Right cardiac atrium (tissue), 5 donors: ENCODE measurements at regions not wholly inside any gene's neighbourhood (a gene's known extent, or its start where the extent isn't known, plus 50 kb on each side); places are given as distances from the start of the nearest gene placed in this dataset.
"Not testable (repeated sequence)": the region's sequence is repeated elsewhere in the genome, so short reads cannot be mapped to it uniquely, and the experiment has no call there.

ENCODE experiments used
- ATAC-seq, 2 donors: fragments of 200-7000 bp; cut with Tn5 transposase; one replicate each; pipeline versions ENCODE4 v1.8.0 to v1.9.1; 2020; ENCODE audit warnings: moderate library complexity in 2 of 2, mild to moderate bottlenecking in 1 of 2
- DNase-seq, 3 donors: peaks; one replicate each; pipeline ENCODE4 v3.0.0-alpha.2; 2020
- H3K27ac ChIP-seq: one replicate; pipeline ENCODE4 v1.5.1; 2013; ENCODE audit warnings: mild to moderate bottlenecking, low read length, control low read depth, moderate library complexity
- H3K27me3 ChIP-seq: one replicate; pipeline ENCODE4 v1.6.1; 2013; ENCODE audit not compliant: control insufficient read depth, insufficient read depth
- H3K4me1 ChIP-seq: one replicate; pipeline ENCODE4 v1.6.1; 2013; ENCODE audit warnings: low read length; ENCODE audit not compliant: control insufficient read depth, insufficient read depth
- H3K4me3 ChIP-seq: one replicate; pipeline ENCODE4 v1.5.1; 2013; ENCODE audit warnings: low read length, control low read depth
- H3K9me3 ChIP-seq: one replicate; pipeline ENCODE4 v1.6.1; 2013; ENCODE audit warnings: low read length; ENCODE audit not compliant: control insufficient read depth
- WGBS: extraction: QIAGEN DNeasy Blood & Tissue Kit; methylation state at CpG from one replicate; pipeline ENCODE4 v1.1.7; 2013; 5-methylcytosine and 5-hydroxymethylcytosine counted together
- intact Hi-C, 4 donors: fragments of 100-400 bp; cut with DNase I; formaldehyde crosslinking; loops; one replicate each; pipeline versions ENCODE4 v1.11.0 to v1.14.0; 2022 to 2023
- donor health status: healthy with polysubstance abuse.
- donor health status: DM: no; HTN: yes; CAD: no.
- donor health status: DM: no; HTN: no; CAD: no.
- donor health status: DM: no; HTN: yes; CAD: no; lungs with severe emphysema.
- donor health status: DM: yes; HTN: yes; CAD: no.

- Histone ChIP-seq H3K4me1 (no peaks in the 10 kb centered on the region), H3K27ac (no peak overlapping the region), H3K4me3 (no peak overlapping the region), H3K27me3 (no peaks in the 10 kb centered on the region), H3K9me3 (no peaks in the 10 kb centered on the region)
- ATAC-seq (no peak), DNase-seq (no peak)
- 51% methylated on average over 4 of the region's 4 CpGs for WGBS
- intact Hi-C loops, result no loop called here
Observed at GRCh38 chr2:3899536-3900155, 196.3 kb downstream of the DCDC2C start.

DNA sequence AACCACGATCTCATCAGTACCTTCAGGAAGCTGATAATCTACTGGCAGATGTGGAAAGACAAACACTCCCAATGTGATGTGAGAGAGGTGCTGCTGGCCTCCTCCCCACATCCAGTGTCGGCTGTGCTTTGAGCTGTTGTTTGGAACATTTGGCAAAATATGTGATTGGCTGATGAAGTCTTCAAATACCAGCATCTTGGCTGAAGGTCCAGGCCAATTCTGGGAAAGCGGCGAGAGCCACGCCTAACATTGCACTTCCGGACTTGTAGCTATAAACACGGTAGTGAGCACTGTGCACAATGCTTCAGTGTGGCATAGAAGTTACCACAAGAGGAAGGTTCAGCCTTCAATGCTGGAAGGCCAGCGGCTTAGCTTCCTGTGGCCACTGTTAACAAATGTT lies 198.8 kb downstream of the DCDC2C start:
- Histone ChIP-seq H3K27ac (no peak overlapping the region), H3K27me3 (no peaks in the 10 kb centered on the region), H3K9me3 (no peaks in the 10 kb centered on the region), H3K4me1 (no peaks in the 10 kb centered on the region), H3K4me3 (no peak overlapping the region)
- DNase-seq (peak; percentile 55 to 66 (median 58)), ATAC-seq (peak; percentile 69 to 97)
- intact Hi-C loops, result no loop called here
- WGBS, result 68% methylated on average over 8 of the region's 8 CpGs

DNA sequence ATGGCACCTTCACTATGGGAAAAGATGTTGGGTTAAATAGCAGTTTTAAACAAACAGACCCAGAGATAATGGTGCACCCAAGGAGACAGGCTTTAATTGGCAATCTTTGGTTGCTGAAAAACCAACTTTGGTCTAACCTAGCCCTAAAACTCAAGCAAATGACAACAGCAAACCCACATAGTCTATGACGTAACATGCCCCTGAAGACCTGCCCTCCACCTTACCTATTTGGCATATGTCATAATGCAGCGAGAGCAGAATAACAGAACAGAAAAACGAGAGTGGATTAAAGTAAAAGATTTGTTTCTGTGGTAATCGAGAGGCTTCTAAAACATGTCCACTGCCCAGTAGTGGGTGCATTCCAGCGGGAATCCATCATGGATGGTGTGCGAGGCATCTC lies 200.7 kb downstream of the DCDC2C start:
- intact Hi-C loops, result no loop called here
- ATAC-seq, result no peak
- 92% methylated on average over 6 of the region's 6 CpGs for WGBS

DNA sequence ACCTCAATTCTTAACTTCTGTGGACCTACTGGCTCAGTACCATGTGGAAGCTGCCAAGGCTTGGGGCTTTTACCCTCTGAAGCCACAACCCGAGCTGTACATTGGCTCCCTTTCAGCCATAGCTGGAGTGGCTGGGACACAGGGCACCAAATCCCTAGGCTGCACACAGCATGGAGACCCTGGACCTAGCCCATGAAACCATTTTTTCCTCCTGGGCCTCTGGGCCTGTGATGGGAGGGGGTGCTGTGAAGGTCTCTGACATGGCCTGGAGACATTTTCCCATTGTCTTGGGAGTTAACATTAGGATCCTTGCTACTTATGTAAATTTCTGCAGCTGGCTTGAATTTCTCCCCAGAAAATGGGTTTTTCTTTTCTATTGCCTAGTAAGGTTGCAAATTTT lies 205.1 kb downstream of the DCDC2C start:
- WGBS, result 85% methylated on average over 1 of the region's 1 CpG
- H3K4me3 ChIP-seq, H3K27ac ChIP-seq, DNase-seq, H3K27me3 ChIP-seq, H3K9me3 ChIP-seq, intact Hi-C loops, ATAC-seq, H3K4me1 ChIP-seq: not testable (repeated sequence)

More for the DNA sequence above, 200.7 kb downstream of the DCDC2C start:
- Histone ChIP-seq H3K9me3 (no peaks in the 10 kb centered on the region), H3K27me3 (no peaks in the 10 kb centered on the region), H3K27ac (no peak overlapping the region), H3K4me1 (no peaks in the 10 kb centered on the region), H3K4me3 (no peak overlapping the region)
- DNase-seq, result no peak

- no peak overlapping the region for H3K4me3 ChIP-seq
- no peaks in the 10 kb centered on the region for H3K27me3 ChIP-seq
- no peaks in the 10 kb centered on the region for H3K9me3 ChIP-seq
- intact Hi-C loops, result no loop called here
- DNase-seq, result no peak
- no peak overlapping the region for H3K27ac ChIP-seq
- 74% methylated on average over 13 of the region's 13 CpGs for WGBS
- ATAC-seq, result peak in 1 of 2 donors; percentile 47
- H3K4me1 ChIP-seq, result no peaks in the 10 kb centered on the region
Observed at GRCh38 chr2:3911882-3912455, 208.6 kb downstream of the DCDC2C start.

DNA sequence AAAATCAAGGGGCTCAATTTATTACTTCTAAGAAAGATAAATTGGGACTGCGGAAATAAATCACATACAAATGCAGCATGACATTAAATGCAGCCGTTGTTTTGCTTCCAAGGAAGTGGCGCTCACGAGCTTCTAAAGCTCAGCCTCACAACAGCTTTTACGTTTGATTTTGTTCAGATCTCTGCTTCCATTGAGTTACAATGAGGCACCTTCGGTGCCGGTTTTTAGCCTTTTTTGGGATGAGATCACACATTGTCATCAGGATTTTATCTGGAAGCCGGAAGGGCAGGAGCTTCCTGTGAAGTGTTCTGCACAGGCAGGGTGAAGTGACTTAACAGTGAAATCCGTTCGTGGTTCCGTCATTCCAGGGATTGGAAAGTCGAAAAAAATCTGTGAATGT lies 209.8 kb downstream of the DCDC2C start:
- ATAC-seq (peak; percentile 69 to 95), DNase-seq (peak in 1 of 3 donors; percentile 23)
- no peaks in the 10 kb centered on the region for H3K4me1 ChIP-seq
- no peaks in the 10 kb centered on the region for H3K27me3 ChIP-seq
- no peak overlapping the region for H3K4me3 ChIP-seq
- intact Hi-C loops, result no loop called here
- H3K9me3 ChIP-seq, result no peaks in the 10 kb centered on the region
- no peak overlapping the region for H3K27ac ChIP-seq
- WGBS, result 51% methylated on average over 12 of the region's 12 CpGs

- H3K4me3 ChIP-seq, result no peak overlapping the region
- H3K27me3 ChIP-seq, result no peaks in the 10 kb centered on the region
- ATAC-seq (peak; percentile 65 to 81), DNase-seq (peak in 1 of 3 donors; percentile 50)
- 32% methylated on average over 3 of the region's 3 CpGs for WGBS
- H3K27ac ChIP-seq, result no peak overlapping the region
- no peaks in the 10 kb centered on the region for H3K9me3 ChIP-seq
- H3K4me1 ChIP-seq, result no peaks in the 10 kb centered on the region
- intact Hi-C loops, result no loop called here
Observed at GRCh38 chr2:3914241-3914640, 210.9 kb downstream of the DCDC2C start.

GRCh38 chr2:3927031-3927430 lies 223.7 kb downstream of the DCDC2C start:
- no peaks in the 10 kb centered on the region for H3K4me1 ChIP-seq
- intact Hi-C loops, result no loop called here
- no peaks in the 10 kb centered on the region for H3K9me3 ChIP-seq
- H3K4me3 ChIP-seq, result no peak overlapping the region
- no peak overlapping the region for H3K27ac ChIP-seq
- DNase-seq (no peak), ATAC-seq (no peak)
- 63% methylated on average over 5 of the region's 5 CpGs for WGBS
- no peaks in the 10 kb centered on the region for H3K27me3 ChIP-seq

GRCh38 chr2:3929374-3929773 lies 226.0 kb downstream of the DCDC2C start:
- DNase-seq, result no peak
- no peak for ATAC-seq
- no peak overlapping the region for H3K27ac ChIP-seq
- no peaks in the 10 kb centered on the region for H3K9me3 ChIP-seq
- 85% methylated on average over 3 of the region's 3 CpGs for WGBS
- no peaks in the 10 kb centered on the region for H3K4me1 ChIP-seq
- intact Hi-C loops, result no loop called here
- no peaks in the 10 kb centered on the region for H3K27me3 ChIP-seq
- no peak overlapping the region for H3K4me3 ChIP-seq

- Histone ChIP-seq H3K4me3 (no peak overlapping the region), H3K9me3 (no peaks in the 10 kb centered on the region), H3K27me3 (no peaks in the 10 kb centered on the region), H3K27ac (no peak overlapping the region), H3K4me1 (no peaks in the 10 kb centered on the region)
- WGBS, result 64% methylated on average over 8 of the region's 8 CpGs
- intact Hi-C loops, result no loop called here
- no peak for DNase-seq
- ATAC-seq, result no peak
Observed at GRCh38 chr2:3930246-3930645, 226.9 kb downstream of the DCDC2C start.

DNA sequence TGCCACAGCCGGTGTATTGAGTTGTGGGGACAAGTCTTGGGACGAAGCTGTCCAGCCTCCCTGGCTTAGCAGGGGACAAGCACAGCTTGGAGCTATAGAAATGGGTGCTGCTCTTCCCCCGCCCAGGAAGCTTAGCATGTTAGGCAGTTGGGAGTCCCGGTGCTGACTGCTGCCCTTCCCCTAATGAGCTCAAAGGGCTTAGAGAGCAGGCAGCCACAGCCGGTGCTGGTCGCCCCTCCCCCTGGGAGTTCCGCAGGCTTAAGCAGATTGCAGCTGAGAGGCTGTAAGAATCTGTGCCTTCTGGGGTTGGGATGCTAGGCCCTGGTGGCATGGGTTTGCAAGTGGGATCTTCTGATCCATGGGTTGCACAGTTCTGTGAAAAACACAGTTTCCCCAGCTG lies 237.3 kb downstream of the DCDC2C start:
- 59% methylated on average over 7 of the region's 7 CpGs for WGBS

GRCh38 chr2:3942841-3943240 lies 239.5 kb downstream of the DCDC2C start:
- intact Hi-C loops, result no loop called here
- no peaks in the 10 kb centered on the region for H3K27me3 ChIP-seq
- DNase-seq, result no peak
- 93% methylated on average over 20 of the region's 20 CpGs for WGBS
- no peaks in the 10 kb centered on the region for H3K4me1 ChIP-seq
- no peak overlapping the region for H3K27ac ChIP-seq
- no peak overlapping the region for H3K4me3 ChIP-seq
- no peaks in the 10 kb centered on the region for H3K9me3 ChIP-seq
- ATAC-seq, result peak in 1 of 2 donors; percentile 14

More for the DNA sequence above, 237.3 kb downstream of the DCDC2C start:
- Histone ChIP-seq H3K4me3 (no peak overlapping the region), H3K27ac (no peak overlapping the region), H3K9me3 (no peaks in the 10 kb centered on the region), H3K4me1 (no peaks in the 10 kb centered on the region), H3K27me3 (no peaks in the 10 kb centered on the region)
- intact Hi-C loops, result no loop called here
- no peak for ATAC-seq
- no peak for DNase-seq
